WERI-Rb-1 (cell line): ENCODE measurements at regions not wholly inside any gene's neighbourhood (a gene's known extent, or its start where the extent isn't known, plus 50 kb on each side); places are given as distances from the start of the nearest gene placed in this dataset.

Experiments
- DNase-seq: peaks from one replicate; pipeline ENCODE4 v3.0.0-alpha.2; 2020
- H3K27ac ChIP-seq: fragments of 250-450 bp; sonication (Bioruptor Pico); 2 replicates; pipeline ENCODE4 v1.5.1; 2020; ENCODE audit warnings: mild to moderate bottlenecking, moderate library complexity
- H3K27me3 ChIP-seq: fragments of 250-450 bp; sonication (Bioruptor Pico); 2 replicates; pipeline ENCODE4 v1.5.1; 2021; ENCODE audit warnings: mild to moderate bottlenecking, low read depth, moderate library complexity; ENCODE audit not compliant: insufficient read depth, severe bottlenecking
- H3K36me3 ChIP-seq: fragments of 250-450 bp; sonication (Bioruptor Pico); 2 replicates; pipeline ENCODE4 v1.5.1; 2020; ENCODE audit warnings: mild to moderate bottlenecking, moderate library complexity
- H3K4me3 ChIP-seq: 2 replicates; pipeline ENCODE4 v1.5.1; 2011; ENCODE audit warnings: low read depth, mild to moderate bottlenecking, control low read depth, low read length
- H3K9me3 ChIP-seq: fragments of 250-450 bp; sonication (Bioruptor Pico); 2 replicates; pipeline ENCODE4 v1.5.1; 2021; ENCODE audit warnings: mild to moderate bottlenecking, moderate library complexity; ENCODE audit not compliant: severe bottlenecking
- CTCF ChIP-seq: IDR thresholded peaks from 2 replicates; pipeline ENCODE4 v1.5.1; 2011; ENCODE audit warnings: low read depth, mild to moderate bottlenecking, control low read depth, inconsistent platforms, low read length

GRCh38 chr2:34126279-34126678, 527.2 kb upstream of the FAM98A start:
- no peaks in the 10 kb centered on the region for H3K27me3 ChIP-seq
- DNase-seq, result no peak
- H3K9me3 ChIP-seq, result no peaks in the 10 kb centered on the region
- no peak overlapping the region for H3K27ac ChIP-seq
- TF ChIP-seq CTCF, result no peak
- H3K4me3 ChIP-seq, result no peak overlapping the region
- H3K36me3 ChIP-seq, result no peaks in the 10 kb centered on the region

DNA sequence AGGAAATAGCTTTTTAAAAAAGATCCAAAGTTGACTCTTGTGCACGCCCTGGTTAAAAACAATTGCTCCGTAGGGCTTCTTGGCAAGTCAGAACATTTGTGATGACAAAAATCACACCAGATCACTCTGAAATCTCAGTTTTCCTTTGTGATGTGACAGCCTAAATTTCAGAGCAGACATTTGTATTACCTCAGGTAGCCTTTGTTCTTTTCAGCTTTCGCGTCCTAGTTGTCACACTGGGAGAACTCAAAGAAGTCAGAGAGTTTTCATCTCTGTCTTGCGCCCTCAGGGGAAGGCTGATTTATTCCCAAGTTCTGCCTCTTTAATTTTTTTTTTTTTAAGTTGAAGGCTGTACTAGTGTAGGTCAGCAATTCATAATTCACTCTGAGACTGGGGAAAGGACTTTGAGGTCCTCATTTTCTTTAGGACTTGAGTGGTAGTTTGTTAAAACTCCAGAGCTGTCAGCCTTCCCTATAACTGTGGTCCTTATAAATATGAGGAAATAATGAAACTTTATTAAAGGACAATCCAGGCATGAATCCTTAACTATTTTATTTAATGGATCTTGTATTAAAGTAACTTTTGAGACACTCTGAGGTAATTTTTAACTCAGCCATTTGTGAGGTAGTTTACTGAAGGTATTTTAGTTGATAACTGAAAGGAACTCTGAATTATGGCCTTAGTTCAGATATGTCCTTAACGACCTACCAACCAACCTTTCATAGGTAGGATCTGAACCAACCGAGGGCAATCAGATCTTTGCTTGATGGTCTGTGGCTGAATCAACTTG, 525.1 kb upstream of the FAM98A start:
- no peak for TF ChIP-seq CTCF
- Histone ChIP-seq H3K4me3 (no peak overlapping the region), H3K36me3 (no peaks in the 10 kb centered on the region), H3K27me3 (no peaks in the 10 kb centered on the region), H3K27ac (no peak overlapping the region), H3K9me3 (no peaks in the 10 kb centered on the region)
- DNase-seq, result no peak

DNA sequence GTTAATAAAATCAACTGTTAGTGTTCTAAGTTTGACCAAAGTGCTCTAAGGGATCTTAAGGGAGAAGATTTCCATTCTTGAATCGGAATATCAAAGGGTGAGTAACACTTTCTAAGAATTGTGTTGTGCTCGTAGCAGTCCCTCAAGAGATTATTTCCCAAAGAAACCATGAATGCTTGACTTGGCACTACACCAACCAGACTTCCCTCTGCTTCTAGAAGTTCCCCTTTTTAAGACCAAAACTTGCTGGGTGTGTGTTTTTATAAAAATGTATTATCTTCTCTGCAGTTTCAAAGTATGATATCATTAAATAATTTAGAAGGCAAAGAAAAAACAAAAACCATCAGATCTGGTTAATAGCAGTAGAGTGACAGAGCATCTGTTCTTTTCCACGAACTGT, 522.0 kb upstream of the FAM98A start:
- TF ChIP-seq CTCF, result no peak
- DNase-seq, result no peak
- Histone ChIP-seq H3K9me3 (no peaks in the 10 kb centered on the region), H3K27ac (no peak overlapping the region), H3K4me3 (no peak overlapping the region), H3K27me3 (no peaks in the 10 kb centered on the region), H3K36me3 (no peaks in the 10 kb centered on the region)

- Histone ChIP-seq H3K4me3 (no peak overlapping the region), H3K27ac (no peak overlapping the region), H3K9me3 (no peaks in the 10 kb centered on the region), H3K36me3 (no peaks in the 10 kb centered on the region), H3K27me3 (no peaks in the 10 kb centered on the region)
- no peak for DNase-seq
- no peak for TF ChIP-seq CTCF
Measured at GRCh38 chr2:34115076-34115475, 516.0 kb upstream of the FAM98A start.

DNA sequence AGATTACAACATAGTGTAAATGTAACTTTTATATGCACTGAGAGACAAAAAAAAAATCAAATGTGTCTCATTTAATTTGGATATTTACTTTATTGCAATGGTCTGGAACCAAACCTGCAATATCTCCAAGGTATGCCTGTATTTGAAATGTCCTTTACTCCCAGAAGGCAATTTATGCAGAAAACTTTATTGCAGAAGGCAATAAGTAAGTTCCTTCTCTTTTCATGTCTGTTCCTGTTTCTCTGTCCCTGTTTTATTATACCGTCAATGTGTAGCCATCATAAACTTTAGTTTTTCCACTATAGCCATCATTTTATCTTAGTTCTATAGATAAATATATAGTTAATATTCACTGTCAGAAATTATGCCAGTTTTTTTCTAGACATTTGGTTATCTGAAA, 513.1 kb upstream of the FAM98A start:
- no peak overlapping the region for H3K4me3 ChIP-seq
- no peak for DNase-seq
- H3K27me3 ChIP-seq, result no peaks in the 10 kb centered on the region
- H3K36me3 ChIP-seq, result no peaks in the 10 kb centered on the region
- no peaks in the 10 kb centered on the region for H3K9me3 ChIP-seq
- no peak for TF ChIP-seq CTCF
- H3K27ac ChIP-seq, result no peak overlapping the region

DNA sequence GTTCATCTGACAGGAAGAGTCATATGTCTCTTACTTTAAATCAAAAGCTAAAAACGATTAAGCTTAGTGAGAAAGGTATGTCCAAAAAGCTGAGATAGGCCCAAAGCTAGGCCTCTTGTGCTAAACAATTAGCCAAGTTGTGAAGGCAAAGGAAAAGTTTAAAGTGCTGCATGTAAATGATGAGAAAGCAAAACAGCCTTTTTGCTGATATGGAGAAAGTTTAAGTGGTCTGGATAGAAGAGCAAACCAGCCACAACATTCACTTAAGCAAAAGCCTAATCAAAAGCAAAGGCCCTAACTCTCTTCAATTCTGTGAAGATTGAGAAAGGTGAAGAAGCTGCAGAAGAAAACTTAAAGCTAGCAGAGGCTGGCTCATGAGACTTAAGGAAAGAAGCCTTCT, 511.3 kb upstream of the FAM98A start:
- no peaks in the 10 kb centered on the region for H3K9me3 ChIP-seq
- H3K27me3 ChIP-seq, result no peaks in the 10 kb centered on the region
- no peak overlapping the region for H3K27ac ChIP-seq
- no peaks in the 10 kb centered on the region for H3K36me3 ChIP-seq
- no peak for TF ChIP-seq CTCF
- no peak overlapping the region for H3K4me3 ChIP-seq
- no peak for DNase-seq
